ENCODE measurements at regions not wholly inside any gene's neighbourhood (a gene's known extent, or its start where the extent isn't known, plus 50 kb on each side); places are given as distances from the start of the nearest gene placed in this dataset.

DNA sequence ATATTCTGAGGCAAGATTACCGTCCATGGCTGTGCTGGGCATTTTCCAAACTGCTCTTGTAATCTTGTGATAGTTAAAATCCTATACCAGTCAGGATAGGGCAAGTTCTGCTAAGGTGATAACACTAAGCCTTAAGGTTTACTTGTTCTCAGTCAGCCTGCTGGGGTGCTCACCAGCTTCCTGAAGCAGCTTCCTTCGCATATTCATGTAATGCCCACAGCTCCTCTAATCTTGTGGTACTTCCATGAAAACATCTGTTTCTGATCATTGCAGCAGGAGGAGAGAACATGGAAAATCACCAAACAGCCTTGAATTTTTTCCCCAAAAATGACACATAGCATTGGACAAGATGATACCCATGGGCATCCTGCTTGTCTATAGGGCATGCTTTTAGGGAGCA lies 473.2 kb downstream of the MED10 start:
- Histone ChIP-seq H3K27ac (replicated peaks) (no peak overlapping the region), H3K4me3 (replicated peaks; ENCODE audit: insufficient read depth, low read length) (no peak overlapping the region), H3K27me3 (ENCODE audit: insufficient read depth, poor library complexity, severe bottlenecking) (no peaks in the 10 kb centered on the region)
- TF ChIP-seq POLR2AphosphoS5 (IDR thresholded peaks at IDR 0.05; ENCODE audit: low read depth): no peak
- no peak for TF ChIP-seq SPI1 (IDR thresholded peaks at IDR 0.05; ENCODE audit: borderline replicate concordance, low read depth)
- TF ChIP-seq, protein P1, sequence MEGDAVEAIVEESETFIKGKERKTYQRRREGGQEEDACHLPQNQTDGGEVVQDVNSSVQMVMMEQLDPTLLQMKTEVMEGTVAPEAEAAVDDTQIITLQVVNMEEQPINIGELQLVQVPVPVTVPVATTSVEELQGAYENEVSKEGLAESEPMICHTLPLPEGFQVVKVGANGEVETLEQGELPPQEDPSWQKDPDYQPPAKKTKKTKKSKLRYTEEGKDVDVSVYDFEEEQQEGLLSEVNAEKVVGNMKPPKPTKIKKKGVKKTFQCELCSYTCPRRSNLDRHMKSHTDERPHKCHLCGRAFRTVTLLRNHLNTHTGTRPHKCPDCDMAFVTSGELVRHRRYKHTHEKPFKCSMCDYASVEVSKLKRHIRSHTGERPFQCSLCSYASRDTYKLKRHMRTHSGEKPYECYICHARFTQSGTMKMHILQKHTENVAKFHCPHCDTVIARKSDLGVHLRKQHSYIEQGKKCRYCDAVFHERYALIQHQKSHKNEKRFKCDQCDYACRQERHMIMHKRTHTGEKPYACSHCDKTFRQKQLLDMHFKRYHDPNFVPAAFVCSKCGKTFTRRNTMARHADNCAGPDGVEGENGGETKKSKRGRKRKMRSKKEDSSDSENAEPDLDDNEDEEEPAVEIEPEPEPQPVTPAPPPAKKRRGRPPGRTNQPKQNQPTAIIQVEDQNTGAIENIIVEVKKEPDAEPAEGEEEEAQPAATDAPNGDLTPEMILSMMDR (IDR thresholded peaks at IDR 0.05; ENCODE audit: insufficient read depth, low read length): no peak
- TF ChIP-seq, protein P2, sequence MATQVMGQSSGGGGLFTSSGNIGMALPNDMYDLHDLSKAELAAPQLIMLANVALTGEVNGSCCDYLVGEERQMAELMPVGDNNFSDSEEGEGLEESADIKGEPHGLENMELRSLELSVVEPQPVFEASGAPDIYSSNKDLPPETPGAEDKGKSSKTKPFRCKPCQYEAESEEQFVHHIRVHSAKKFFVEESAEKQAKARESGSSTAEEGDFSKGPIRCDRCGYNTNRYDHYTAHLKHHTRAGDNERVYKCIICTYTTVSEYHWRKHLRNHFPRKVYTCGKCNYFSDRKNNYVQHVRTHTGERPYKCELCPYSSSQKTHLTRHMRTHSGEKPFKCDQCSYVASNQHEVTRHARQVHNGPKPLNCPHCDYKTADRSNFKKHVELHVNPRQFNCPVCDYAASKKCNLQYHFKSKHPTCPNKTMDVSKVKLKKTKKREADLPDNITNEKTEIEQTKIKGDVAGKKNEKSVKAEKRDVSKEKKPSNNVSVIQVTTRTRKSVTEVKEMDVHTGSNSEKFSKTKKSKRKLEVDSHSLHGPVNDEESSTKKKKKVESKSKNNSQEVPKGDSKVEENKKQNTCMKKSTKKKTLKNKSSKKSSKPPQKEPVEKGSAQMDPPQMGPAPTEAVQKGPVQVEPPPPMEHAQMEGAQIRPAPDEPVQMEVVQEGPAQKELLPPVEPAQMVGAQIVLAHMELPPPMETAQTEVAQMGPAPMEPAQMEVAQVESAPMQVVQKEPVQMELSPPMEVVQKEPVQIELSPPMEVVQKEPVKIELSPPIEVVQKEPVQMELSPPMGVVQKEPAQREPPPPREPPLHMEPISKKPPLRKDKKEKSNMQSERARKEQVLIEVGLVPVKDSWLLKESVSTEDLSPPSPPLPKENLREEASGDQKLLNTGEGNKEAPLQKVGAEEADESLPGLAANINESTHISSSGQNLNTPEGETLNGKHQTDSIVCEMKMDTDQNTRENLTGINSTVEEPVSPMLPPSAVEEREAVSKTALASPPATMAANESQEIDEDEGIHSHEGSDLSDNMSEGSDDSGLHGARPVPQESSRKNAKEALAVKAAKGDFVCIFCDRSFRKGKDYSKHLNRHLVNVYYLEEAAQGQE (IDR thresholded peaks at IDR 0.05; ENCODE audit: insufficient replicate concordance, low read depth): no peak
- TF ChIP-seq GABPA (IDR thresholded peaks at IDR 0.05; ENCODE audit: low read depth): no peak
- no peak for DNase-seq (ENCODE audit: low read depth in 1 of 2, low spot score in 1 of 2)

DNA sequence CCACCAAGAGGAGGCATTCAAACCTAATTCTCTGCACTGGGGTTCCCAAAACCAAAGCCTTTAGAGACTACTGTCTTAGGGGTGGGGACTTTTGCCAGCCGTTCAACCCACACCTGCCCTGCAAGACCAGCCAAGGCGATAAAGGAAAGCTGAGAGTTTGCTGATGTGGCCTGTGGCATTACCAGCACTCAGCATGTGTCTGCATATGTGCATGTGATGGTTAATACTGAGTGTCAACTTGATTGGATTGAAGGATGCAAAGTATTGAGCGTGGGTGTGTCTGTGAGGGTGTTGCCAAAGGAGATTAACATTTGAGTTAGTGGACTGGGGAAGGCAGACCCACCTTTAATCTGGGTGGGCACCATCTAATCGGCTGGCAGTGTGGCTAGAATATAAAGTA lies 474.2 kb downstream of the MED10 start:
- H3K27ac ChIP-seq (replicated peaks): no peak overlapping the region
- no peaks in the 10 kb centered on the region for H3K27me3 ChIP-seq (ENCODE audit: insufficient read depth, poor library complexity, severe bottlenecking)
- no peak for TF ChIP-seq POLR2AphosphoS5 (IDR thresholded peaks at IDR 0.05; ENCODE audit: low read depth)
- no peak for TF ChIP-seq GABPA (IDR thresholded peaks at IDR 0.05; ENCODE audit: low read depth)
- TF ChIP-seq, protein P1 (IDR thresholded peaks at IDR 0.05; ENCODE audit: insufficient read depth, low read length): no peak
- TF ChIP-seq, protein P2 (IDR thresholded peaks at IDR 0.05; ENCODE audit: insufficient replicate concordance, low read depth): no peak
- no peak for TF ChIP-seq SPI1 (IDR thresholded peaks at IDR 0.05; ENCODE audit: borderline replicate concordance, low read depth)
- no peak overlapping the region for H3K4me3 ChIP-seq (replicated peaks; ENCODE audit: insufficient read depth, low read length)
- DNase-seq (ENCODE audit: low read depth in 1 of 2, low spot score in 1 of 2): no peak

DNA sequence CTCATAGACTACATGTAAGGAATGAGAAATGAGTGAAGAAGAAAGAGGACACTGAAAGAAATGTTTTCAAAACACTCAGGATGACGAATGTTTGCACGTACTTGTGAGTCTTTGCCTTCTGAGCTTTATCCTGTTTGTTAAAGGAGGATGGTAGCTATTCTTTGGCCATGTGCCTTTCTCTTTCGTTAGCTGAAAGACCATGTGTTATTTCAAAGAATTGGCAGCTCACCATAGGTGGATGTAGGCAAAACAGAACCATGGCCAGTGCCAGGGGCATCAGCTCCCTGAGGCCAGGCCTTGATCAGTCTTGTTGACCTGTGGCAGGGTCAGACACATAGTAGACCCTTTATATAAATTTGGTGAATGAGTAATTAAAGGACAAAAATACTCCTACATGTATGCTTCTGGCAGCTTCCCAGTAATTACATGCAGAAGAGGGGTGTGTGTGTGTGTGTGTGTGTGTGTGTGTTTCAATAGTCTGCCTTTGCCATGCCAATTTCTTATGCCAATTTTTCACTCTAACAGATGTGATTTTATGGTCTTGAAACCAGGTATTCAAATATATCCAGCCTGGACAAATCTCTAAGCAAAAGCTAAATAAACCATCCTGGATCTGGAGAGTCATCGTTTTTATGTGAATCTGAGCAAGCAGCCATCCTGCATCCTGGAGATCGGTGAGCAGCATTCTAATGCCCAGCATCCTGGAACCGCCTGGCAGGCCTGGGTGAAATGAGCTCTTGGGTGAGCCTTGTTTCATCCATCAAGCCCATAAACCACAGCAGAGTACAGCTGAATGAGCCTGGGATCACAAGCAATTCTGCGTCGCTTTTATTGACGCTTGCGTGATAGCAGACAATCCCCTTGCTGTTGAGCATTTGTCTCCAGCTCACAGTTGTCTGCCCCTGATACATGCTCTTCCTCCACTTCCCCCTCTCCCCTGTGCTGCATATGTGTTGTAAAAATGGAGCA lies 475.4 kb downstream of the MED10 start:
- TF ChIP-seq SPI1 (IDR thresholded peaks at IDR 0.05; ENCODE audit: borderline replicate concordance, low read depth): no peak
- TF ChIP-seq, protein P2 (IDR thresholded peaks at IDR 0.05; ENCODE audit: insufficient replicate concordance, low read depth): no peak
- TF ChIP-seq, protein P1 (IDR thresholded peaks at IDR 0.05; ENCODE audit: insufficient read depth, low read length): no peak
- no peak for TF ChIP-seq GABPA (IDR thresholded peaks at IDR 0.05; ENCODE audit: low read depth)
- TF ChIP-seq POLR2AphosphoS5 (IDR thresholded peaks at IDR 0.05; ENCODE audit: low read depth): no peak
- no peaks in the 10 kb centered on the region for H3K27me3 ChIP-seq (ENCODE audit: insufficient read depth, poor library complexity, severe bottlenecking)
- DNase-seq (ENCODE audit: low read depth in 1 of 2, low spot score in 1 of 2): no peak
- H3K4me3 ChIP-seq (replicated peaks; ENCODE audit: insufficient read depth, low read length): no peak overlapping the region
- no peak overlapping the region for H3K27ac ChIP-seq (replicated peaks)

Data from HL-60 (cell line).